Body of pancreas (tissue), 4 donors: ENCODE measurements at regions not wholly inside any gene's neighbourhood (a gene's known extent, or its start where the extent isn't known, plus 50 kb on each side); places are given as distances from the start of the nearest gene placed in this dataset.

Source experiments
- ATAC-seq: fragments of 150-250 bp; one replicate; pipeline ENCODE4 v1.9.1; 2016
- DNase-seq, 4 donors: peaks; one replicate each; pipeline ENCODE4 v3.0.0-alpha.2; 2019
- H3K27ac ChIP-seq, 4 donors: fragments of 200-600 bp; sonication (generic); 1 replicate in 3 of 4; 2 replicates in 1 of 4; pipeline versions ENCODE4 v1.5.1 to v1.6.1; 2016 to 2019; ENCODE audit warnings: mild to moderate bottlenecking in 1 of 4, mixed read lengths in 1 of 4, moderate library complexity in 1 of 4
- H3K27me3 ChIP-seq, 2 donors: fragments of 200-600 bp; sonication (generic); one replicate each; pipeline ENCODE4 v1.6.0; 2016; ENCODE audit warnings: mild to moderate bottlenecking in 1 of 2
- H3K36me3 ChIP-seq, 2 donors: fragments of 200-600 bp; sonication (generic); replicated peaks in 1 of 2; 2 replicates each; pipeline ENCODE4 v1.5.1; 2016; ENCODE audit warnings: low read depth in 2 of 2; ENCODE audit not compliant: insufficient read depth in 1 of 2
- H3K4me1 ChIP-seq: fragments of 200-600 bp; sonication (generic); one replicate; pipeline ENCODE4 v1.6.0; 2016
- H3K4me3 ChIP-seq, 2 donors: fragments of 200-600 bp; sonication (generic); 1 replicate in 1 of 2; 2 replicates in 1 of 2; pipeline ENCODE4 v1.5.1; 2016 to 2019
- H3K9me3 ChIP-seq, 3 donors: fragments of 200-600 bp; sonication (generic); 1 replicate in 2 of 3; 2 replicates in 1 of 3; pipeline ENCODE4 v1.5.1; 2016
- CTCF ChIP-seq, 7 experiments: fragments of 450-650 bp in 4 of 7; fragments of 200-600 bp in 3 of 7; sonication (generic) in 3 of 7; IDR thresholded peaks; one replicate each; pipeline ENCODE4 v1.5.1; 2016 to 2019; ENCODE audit warnings: antibody characterized with exemption in 7 of 7
- POLR2A ChIP-seq, 3 donors: fragments of 450-650 bp; IDR thresholded peaks; one replicate each; pipeline ENCODE4 v1.6.1; 2016; ENCODE audit warnings: antibody characterized with exemption in 3 of 3, mild to moderate bottlenecking in 2 of 3
- WGBS, 2 donors: methylation state at CpG; one replicate each; pipeline ENCODE4 v1.1.5; 2017; 5-methylcytosine and 5-hydroxymethylcytosine counted together
- intact Hi-C: fragments of 100-400 bp; cut with DNase I; formaldehyde crosslinking; loops from one replicate; pipeline ENCODE4 v1.15.1; 2023

- ATAC-seq: no peak
These were observed 153.0 kb upstream of the FTMT start for GRCh38 chr5:121698690-121699089.

GRCh38 chr5:121701731-121702130 is 150.0 kb upstream of the FTMT start:
- intact Hi-C loops: no loop called here
- ATAC-seq (no peak), DNase-seq (no peak)
- no peak overlapping the region for H3K27ac ChIP-seq
- TF ChIP-seq POLR2A (IDR thresholded peaks at IDR 0.05) (no peak), CTCF (IDR thresholded peaks at IDR 0.05) (no peak)
- 72 to 76% methylated on average over 1 of the region's 1 CpG for WGBS, 2 donors
- no peaks in the 10 kb centered on the region for H3K4me1 ChIP-seq
- H3K27me3 ChIP-seq: no peaks in the 10 kb centered on the region
- no peaks in the 10 kb centered on the region for H3K9me3 ChIP-seq
- H3K36me3 ChIP-seq: no peaks in the 10 kb centered on the region
- no peak overlapping the region for H3K4me3 ChIP-seq

More at GRCh38 chr5:121698690-121699089, 153.0 kb upstream of the FTMT start:
- no peaks in the 10 kb centered on the region for H3K4me1 ChIP-seq
- TF ChIP-seq CTCF (IDR thresholded peaks at IDR 0.05) (no peak), POLR2A (IDR thresholded peaks at IDR 0.05) (no peak)
- H3K27me3 ChIP-seq: no peaks in the 10 kb centered on the region
- intact Hi-C loops: no loop called here
- H3K27ac ChIP-seq: no peak overlapping the region
- H3K36me3 ChIP-seq: no peaks in the 10 kb centered on the region
- no peak overlapping the region for H3K4me3 ChIP-seq
- no peak for DNase-seq
- no peaks in the 10 kb centered on the region for H3K9me3 ChIP-seq
- WGBS, 2 donors: 40 to 51% methylated on average over 3 of the region's 3 CpGs

- H3K4me1 ChIP-seq: no peaks in the 10 kb centered on the region
- ATAC-seq: no peak
- no peak for TF ChIP-seq CTCF (IDR thresholded peaks at IDR 0.05)
- no peak for TF ChIP-seq POLR2A (IDR thresholded peaks at IDR 0.05)
- H3K4me3 ChIP-seq: no peak overlapping the region
- no peak overlapping the region for H3K27ac ChIP-seq
- no peaks in the 10 kb centered on the region for H3K27me3 ChIP-seq
- DNase-seq: no peak
- no peaks in the 10 kb centered on the region for H3K36me3 ChIP-seq
- 50 to 51% methylated on average over 4 of the region's 4 CpGs for WGBS, 2 donors
- intact Hi-C loops: no loop called here
- no peaks in the 10 kb centered on the region for H3K9me3 ChIP-seq
These were observed 149.0 kb upstream of the FTMT start for GRCh38 chr5:121702682-121703081.

- no peak for ATAC-seq
These were observed 147.4 kb upstream of the FTMT start for GRCh38 chr5:121704291-121704690.

More at GRCh38 chr5:121704291-121704690, 147.4 kb upstream of the FTMT start:
- no peak for TF ChIP-seq CTCF (IDR thresholded peaks at IDR 0.05)
- TF ChIP-seq POLR2A (IDR thresholded peaks at IDR 0.05): no peak
- Histone ChIP-seq H3K36me3 (no peaks in the 10 kb centered on the region), H3K4me3 (no peak overlapping the region), H3K9me3 (no peaks in the 10 kb centered on the region), H3K4me1 (no peaks in the 10 kb centered on the region), H3K27ac (no peak overlapping the region), H3K27me3 (no peaks in the 10 kb centered on the region)
- DNase-seq: no peak
- intact Hi-C loops: no loop called here
